HEK293 (cell line): ENCODE measurements at regions not wholly inside any gene's neighbourhood (a gene's known extent, or its start where the extent isn't known, plus 50 kb on each side); places are given as distances from the start of the nearest gene placed in this dataset.

Experiments
- ZNF114 ChIP-seq: fragments of 450-650 bp; formaldehyde crosslinking; IDR thresholded peaks from 2 replicates; pipeline ENCODE4 v1.5.0; 2017; ENCODE audit warnings: missing biosample characterization, missing genetic modification characterization
- ZNF146 ChIP-seq: fragments of 450-650 bp; formaldehyde crosslinking; IDR thresholded peaks from 2 replicates; pipeline ENCODE4 v1.5.1; 2016; ENCODE audit warnings: missing biosample characterization, missing genetic modification characterization
- TF ChIP-seq, protein P1 (sequence below): fragments of 450-650 bp; formaldehyde crosslinking; IDR thresholded peaks from 2 replicates; pipeline ENCODE4 v1.5.1; 2016; ENCODE audit warnings: missing biosample characterization, missing genetic modification characterization
- TF ChIP-seq, protein P2 (sequence below): fragments of 450-650 bp; formaldehyde crosslinking; IDR thresholded peaks from 2 replicates; pipeline ENCODE4 v1.5.1; 2016; ENCODE audit warnings: missing biosample characterization, missing genetic modification characterization
- TF ChIP-seq, protein P3 (sequence below): fragments of 450-650 bp; formaldehyde crosslinking; IDR thresholded peaks from 2 replicates; pipeline ENCODE4 v1.5.1; 2016; ENCODE audit warnings: missing biosample characterization, missing genetic modification characterization

DNA sequence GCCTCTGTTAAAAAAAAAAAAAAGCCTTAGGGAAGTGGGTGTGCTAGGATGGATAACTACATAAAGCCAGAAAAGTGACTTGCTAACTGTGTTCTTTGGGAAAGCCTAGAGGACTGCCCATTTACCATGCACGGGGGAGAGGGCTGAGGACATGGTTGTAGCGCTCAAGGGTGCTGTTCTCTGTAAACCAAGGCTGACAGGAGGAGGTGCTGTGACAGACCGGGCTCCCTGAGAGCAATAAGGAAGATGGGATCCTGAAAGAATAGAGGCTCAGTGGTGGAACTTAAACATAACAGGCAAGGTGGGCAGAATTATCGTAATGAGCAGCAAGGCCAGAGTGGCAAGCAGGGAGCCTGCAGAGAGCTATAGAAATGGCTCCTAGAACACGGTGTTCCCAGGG is 98.5 kb upstream of the DISP3 start:
- no peak for TF ChIP-seq ZNF146 (tag by site-specific recombination)
- TF ChIP-seq, protein P1, sequence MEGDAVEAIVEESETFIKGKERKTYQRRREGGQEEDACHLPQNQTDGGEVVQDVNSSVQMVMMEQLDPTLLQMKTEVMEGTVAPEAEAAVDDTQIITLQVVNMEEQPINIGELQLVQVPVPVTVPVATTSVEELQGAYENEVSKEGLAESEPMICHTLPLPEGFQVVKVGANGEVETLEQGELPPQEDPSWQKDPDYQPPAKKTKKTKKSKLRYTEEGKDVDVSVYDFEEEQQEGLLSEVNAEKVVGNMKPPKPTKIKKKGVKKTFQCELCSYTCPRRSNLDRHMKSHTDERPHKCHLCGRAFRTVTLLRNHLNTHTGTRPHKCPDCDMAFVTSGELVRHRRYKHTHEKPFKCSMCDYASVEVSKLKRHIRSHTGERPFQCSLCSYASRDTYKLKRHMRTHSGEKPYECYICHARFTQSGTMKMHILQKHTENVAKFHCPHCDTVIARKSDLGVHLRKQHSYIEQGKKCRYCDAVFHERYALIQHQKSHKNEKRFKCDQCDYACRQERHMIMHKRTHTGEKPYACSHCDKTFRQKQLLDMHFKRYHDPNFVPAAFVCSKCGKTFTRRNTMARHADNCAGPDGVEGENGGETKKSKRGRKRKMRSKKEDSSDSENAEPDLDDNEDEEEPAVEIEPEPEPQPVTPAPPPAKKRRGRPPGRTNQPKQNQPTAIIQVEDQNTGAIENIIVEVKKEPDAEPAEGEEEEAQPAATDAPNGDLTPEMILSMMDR (tag by site-specific recombination) = no peak
- TF ChIP-seq, protein P2, sequence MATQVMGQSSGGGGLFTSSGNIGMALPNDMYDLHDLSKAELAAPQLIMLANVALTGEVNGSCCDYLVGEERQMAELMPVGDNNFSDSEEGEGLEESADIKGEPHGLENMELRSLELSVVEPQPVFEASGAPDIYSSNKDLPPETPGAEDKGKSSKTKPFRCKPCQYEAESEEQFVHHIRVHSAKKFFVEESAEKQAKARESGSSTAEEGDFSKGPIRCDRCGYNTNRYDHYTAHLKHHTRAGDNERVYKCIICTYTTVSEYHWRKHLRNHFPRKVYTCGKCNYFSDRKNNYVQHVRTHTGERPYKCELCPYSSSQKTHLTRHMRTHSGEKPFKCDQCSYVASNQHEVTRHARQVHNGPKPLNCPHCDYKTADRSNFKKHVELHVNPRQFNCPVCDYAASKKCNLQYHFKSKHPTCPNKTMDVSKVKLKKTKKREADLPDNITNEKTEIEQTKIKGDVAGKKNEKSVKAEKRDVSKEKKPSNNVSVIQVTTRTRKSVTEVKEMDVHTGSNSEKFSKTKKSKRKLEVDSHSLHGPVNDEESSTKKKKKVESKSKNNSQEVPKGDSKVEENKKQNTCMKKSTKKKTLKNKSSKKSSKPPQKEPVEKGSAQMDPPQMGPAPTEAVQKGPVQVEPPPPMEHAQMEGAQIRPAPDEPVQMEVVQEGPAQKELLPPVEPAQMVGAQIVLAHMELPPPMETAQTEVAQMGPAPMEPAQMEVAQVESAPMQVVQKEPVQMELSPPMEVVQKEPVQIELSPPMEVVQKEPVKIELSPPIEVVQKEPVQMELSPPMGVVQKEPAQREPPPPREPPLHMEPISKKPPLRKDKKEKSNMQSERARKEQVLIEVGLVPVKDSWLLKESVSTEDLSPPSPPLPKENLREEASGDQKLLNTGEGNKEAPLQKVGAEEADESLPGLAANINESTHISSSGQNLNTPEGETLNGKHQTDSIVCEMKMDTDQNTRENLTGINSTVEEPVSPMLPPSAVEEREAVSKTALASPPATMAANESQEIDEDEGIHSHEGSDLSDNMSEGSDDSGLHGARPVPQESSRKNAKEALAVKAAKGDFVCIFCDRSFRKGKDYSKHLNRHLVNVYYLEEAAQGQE (tag by site-specific recombination) = no peak
- TF ChIP-seq ZNF114 (tag by site-specific recombination) = no peak
- TF ChIP-seq, protein P3, sequence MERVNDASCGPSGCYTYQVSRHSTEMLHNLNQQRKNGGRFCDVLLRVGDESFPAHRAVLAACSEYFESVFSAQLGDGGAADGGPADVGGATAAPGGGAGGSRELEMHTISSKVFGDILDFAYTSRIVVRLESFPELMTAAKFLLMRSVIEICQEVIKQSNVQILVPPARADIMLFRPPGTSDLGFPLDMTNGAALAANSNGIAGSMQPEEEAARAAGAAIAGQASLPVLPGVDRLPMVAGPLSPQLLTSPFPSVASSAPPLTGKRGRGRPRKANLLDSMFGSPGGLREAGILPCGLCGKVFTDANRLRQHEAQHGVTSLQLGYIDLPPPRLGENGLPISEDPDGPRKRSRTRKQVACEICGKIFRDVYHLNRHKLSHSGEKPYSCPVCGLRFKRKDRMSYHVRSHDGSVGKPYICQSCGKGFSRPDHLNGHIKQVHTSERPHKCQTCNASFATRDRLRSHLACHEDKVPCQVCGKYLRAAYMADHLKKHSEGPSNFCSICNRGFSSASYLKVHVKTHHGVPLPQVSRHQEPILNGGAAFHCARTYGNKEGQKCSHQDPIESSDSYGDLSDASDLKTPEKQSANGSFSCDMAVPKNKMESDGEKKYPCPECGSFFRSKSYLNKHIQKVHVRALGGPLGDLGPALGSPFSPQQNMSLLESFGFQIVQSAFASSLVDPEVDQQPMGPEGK (tag by site-specific recombination) = no peak
